K562 (cell line): ENCODE measurements at regions not wholly inside any gene's neighbourhood (a gene's known extent, or its start where the extent isn't known, plus 50 kb on each side); places are given as distances from the start of the nearest gene placed in this dataset.
"Not testable (repeated sequence)": the region's sequence is repeated elsewhere in the genome, so short reads cannot be mapped to it uniquely, and the experiment has no call there.

Experiments used
- ATF7 ChIP-seq: fragments of 450-650 bp; IDR thresholded peaks from 2 replicates; pipeline ENCODE4 v1.7.1; 2014; ENCODE audit warnings: mild to moderate bottlenecking, moderate library complexity
- CTCF ChIP-seq, 3 experiments: IDR thresholded peaks in 2 of 3; conservative IDR thresholded peaks in 1 of 3; 2 replicates each; pipeline ENCODE4 v1.5.1; 2011 to 2012; ENCODE audit warnings: low read length in 3 of 3, mild to moderate bottlenecking in 3 of 3, control low read depth in 2 of 3, improper control_type of control experiment in 1 of 3, inconsistent platforms in 1 of 3, low read depth in 1 of 3, mixed read lengths in 1 of 3, moderate library complexity in 1 of 3; ENCODE audit not compliant: insufficient read depth in 2 of 3
- ELK1 ChIP-seq: sonication (generic); formaldehyde crosslinking; IDR thresholded peaks from 2 replicates; pipeline ENCODE4 v1.8.1; 2022; ENCODE audit warnings: missing genetic modification reagents
- HNRNPK ChIP-seq: fragments of 200-400 bp; formaldehyde crosslinking; IDR thresholded peaks from one replicate; pipeline ENCODE4 v1.6.1; 2018; ENCODE audit warnings: mild to moderate bottlenecking, low read depth, low read length; ENCODE audit not compliant: poor library complexity, severe bottlenecking
- POLR2A ChIP-seq: fragments of 450-650 bp; conservative IDR thresholded peaks from 2 replicates; pipeline ENCODE4 v1.6.1; 2016
- RCOR1 ChIP-seq, 2 experiments: IDR thresholded peaks; 2 replicates each; pipeline ENCODE4 v1.6.1; 2012; ENCODE audit warnings: low read depth in 2 of 2, low read length in 2 of 2, borderline replicate concordance in 1 of 2, improper control_type of control experiment in 1 of 2
- SLC30A9 ChIP-seq: fragments of 250-450 bp; sonication (Bioruptor Pico); IDR thresholded peaks from 2 replicates; pipeline ENCODE4 v1.8.0; 2022; ENCODE audit warnings: mild to moderate bottlenecking, moderate library complexity
- TBL1XR1 ChIP-seq, 2 experiments: IDR thresholded peaks; 2 replicates each; pipeline ENCODE4 v1.6.1; 2012; ENCODE audit warnings: improper control_type of control experiment in 2 of 2, low read length in 2 of 2, mild to moderate bottlenecking in 1 of 2
- ZFX ChIP-seq: sonication (generic); formaldehyde crosslinking; IDR thresholded peaks from 2 replicates; pipeline ENCODE4 v1.8.0; 2022; ENCODE audit warnings: mild to moderate bottlenecking, missing genetic modification reagents, moderate library complexity
- ZNF184 ChIP-seq: sonication (generic); formaldehyde crosslinking; IDR thresholded peaks from 2 replicates; pipeline ENCODE4 v1.5.0; 2020; ENCODE audit warnings: missing genetic modification reagents
- ZNF395 ChIP-seq: fragments of 200-800 bp; sonication (Bioruptor generic); IDR thresholded peaks from 2 replicates; pipeline ENCODE4 v1.6.1; 2017; ENCODE audit warnings: missing genetic modification characterization, missing compliant biosample characterization

GRCh38 chr2:187610450-187610849 is 56.2 kb upstream of the TFPI start:
- TF ChIP-seq ELK1 (CRISPR knock-in tag); RCOR1 (IDR thresholded peaks at IDR 0.05; ENCODE audit: borderline replicate concordance in 1 of 2, low read depth in 2 of 2, low read length in 2 of 2); ZNF184 (CRISPR knock-in tag); POLR2A; SLC30A9 (CRISPR knock-in tag); TBL1XR1 (IDR thresholded peaks at IDR 0.05; ENCODE audit: low read length in 2 of 2); CTCF (IDR thresholded peaks at IDR 0.05 in 2 of 3, conservative IDR thresholded peaks at IDR 0.05 in 1 of 3; ENCODE audit: insufficient read depth in 2 of 3, low read depth in 1 of 3, low read length in 3 of 3); ZFX; ATF7; HNRNPK; ZNF395 (CRISPR knock-in tag): not testable (repeated sequence)
